T1000 (cell line): ENCODE measurements at regions not wholly inside any gene's neighbourhood (a gene's known extent, or its start where the extent isn't known, plus 50 kb on each side); places are given as distances from the start of the nearest gene placed in this dataset.

ENCODE experiments used
- DNase-seq: peaks from one replicate; lab custom pipeline; 2025; ENCODE audit warnings: mixed read lengths; lab: John Stamatoyannopoulos, UW

GRCh38 chr13:108528303-108528702, 101.1 kb upstream of the MYO16 start:
- no peak for DNase-seq

GRCh38 chr13:108533842-108534241, 95.6 kb upstream of the MYO16 start:
- DNase-seq = no peak

- DNase-seq = no peak
Observed at GRCh38 chr13:108534728-108535127, 94.7 kb upstream of the MYO16 start.

- DNase-seq = no peak
Observed at GRCh38 chr13:108549934-108550333, 79.5 kb upstream of the MYO16 start.

GRCh38 chr13:108551674-108552073, 77.7 kb upstream of the MYO16 start:
- DNase-seq = no peak

- DNase-seq = no peak
Observed at GRCh38 chr13:108558489-108558888, 70.9 kb upstream of the MYO16 start.

GRCh38 chr13:108560093-108560492, 69.3 kb upstream of the MYO16 start:
- DNase-seq = no peak

GRCh38 chr13:108561149-108561548, 68.3 kb upstream of the MYO16 start:
- DNase-seq = no peak

GRCh38 chr13:108566413-108567170, 62.8 kb upstream of the MYO16 start:
- no peak for DNase-seq

- DNase-seq = no peak
Observed at GRCh38 chr13:108572782-108573211, 56.6 kb upstream of the MYO16 start.

- DNase-seq = no peak
Observed at GRCh38 chr13:108573455-108573854, 56.0 kb upstream of the MYO16 start.

- no peak for DNase-seq
Observed at GRCh38 chr13:108574856-108575255, 54.6 kb upstream of the MYO16 start.

GRCh38 chr13:108575430-108575829, 54.0 kb upstream of the MYO16 start:
- no peak for DNase-seq
